ENCODE measurements at regions not wholly inside any gene's neighbourhood (a gene's known extent, or its start where the extent isn't known, plus 50 kb on each side); places are given as distances from the start of the nearest gene placed in this dataset.

DNA sequence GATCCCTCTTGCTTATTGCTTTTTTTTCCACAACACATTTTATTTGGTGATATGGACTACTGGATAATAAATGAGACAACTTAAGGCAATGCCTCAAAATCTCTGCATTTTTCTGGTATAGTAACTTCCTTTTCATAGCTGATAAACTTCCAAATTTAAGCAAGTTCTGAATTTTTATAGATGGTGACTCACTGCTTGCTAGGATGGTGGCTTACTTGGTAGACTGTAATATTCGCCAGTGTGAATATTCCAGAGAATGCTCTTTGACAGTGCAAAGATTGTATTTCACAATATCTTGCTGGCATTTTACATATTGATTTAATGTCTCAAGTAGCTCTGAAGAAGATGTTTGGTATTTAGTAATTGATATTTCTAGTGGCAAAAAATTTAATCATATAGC lies 472.4 kb downstream of the TFEC start:
- TF ChIP-seq ZBTB17 (tag by site-specific recombination; IDR thresholded peaks at IDR 0.05) (no peak), ZNF76 (tag by site-specific recombination; IDR thresholded peaks at IDR 0.05; ENCODE audit: borderline replicate concordance, low read depth) (no peak), ZBTB8A (tag by site-specific recombination; IDR thresholded peaks at IDR 0.05) (no peak)
